ENCODE measurements at regions not wholly inside any gene's neighbourhood (a gene's known extent, or its start where the extent isn't known, plus 50 kb on each side); places are given as distances from the start of the nearest gene placed in this dataset.
"Not testable (repeated sequence)": the region's sequence is repeated elsewhere in the genome, so short reads cannot be mapped to it uniquely, and the experiment has no call there.

DNA sequence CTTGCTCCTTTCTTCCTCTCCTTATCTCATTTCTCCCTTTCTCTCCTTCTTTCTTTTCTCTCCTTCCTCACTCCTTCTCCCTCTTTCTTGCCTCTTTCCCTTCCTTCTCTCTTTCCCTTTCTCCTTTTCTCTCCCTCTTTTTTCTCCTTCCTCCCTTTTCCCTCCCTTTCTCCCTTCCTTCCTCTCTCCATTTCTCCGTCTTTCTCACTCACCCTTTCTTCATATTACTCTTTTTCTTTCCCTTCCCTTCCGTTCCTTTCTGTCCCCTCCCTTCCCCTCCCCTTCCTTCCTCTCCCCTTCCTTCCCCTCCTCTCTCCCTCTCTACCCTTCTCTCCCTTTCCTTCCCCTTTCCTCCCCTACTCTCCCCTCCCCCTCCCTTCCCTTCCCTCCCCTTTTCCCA is 240.8 kb downstream of the HS3ST3B1 start:
- DNase-seq = no peak
- H3K4me3 ChIP-seq = no peak overlapping the region
- H3K27me3 ChIP-seq = no peaks in the 10 kb centered on the region
- H3K27ac ChIP-seq = no peak overlapping the region
- H3K4me1 ChIP-seq = no peaks in the 10 kb centered on the region
- intact Hi-C loops (cut with DNase I) = no loop called here
- TF ChIP-seq, protein P1, sequence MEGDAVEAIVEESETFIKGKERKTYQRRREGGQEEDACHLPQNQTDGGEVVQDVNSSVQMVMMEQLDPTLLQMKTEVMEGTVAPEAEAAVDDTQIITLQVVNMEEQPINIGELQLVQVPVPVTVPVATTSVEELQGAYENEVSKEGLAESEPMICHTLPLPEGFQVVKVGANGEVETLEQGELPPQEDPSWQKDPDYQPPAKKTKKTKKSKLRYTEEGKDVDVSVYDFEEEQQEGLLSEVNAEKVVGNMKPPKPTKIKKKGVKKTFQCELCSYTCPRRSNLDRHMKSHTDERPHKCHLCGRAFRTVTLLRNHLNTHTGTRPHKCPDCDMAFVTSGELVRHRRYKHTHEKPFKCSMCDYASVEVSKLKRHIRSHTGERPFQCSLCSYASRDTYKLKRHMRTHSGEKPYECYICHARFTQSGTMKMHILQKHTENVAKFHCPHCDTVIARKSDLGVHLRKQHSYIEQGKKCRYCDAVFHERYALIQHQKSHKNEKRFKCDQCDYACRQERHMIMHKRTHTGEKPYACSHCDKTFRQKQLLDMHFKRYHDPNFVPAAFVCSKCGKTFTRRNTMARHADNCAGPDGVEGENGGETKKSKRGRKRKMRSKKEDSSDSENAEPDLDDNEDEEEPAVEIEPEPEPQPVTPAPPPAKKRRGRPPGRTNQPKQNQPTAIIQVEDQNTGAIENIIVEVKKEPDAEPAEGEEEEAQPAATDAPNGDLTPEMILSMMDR (IDR thresholded peaks at IDR 0.05) = no peak
- no peak for TF ChIP-seq POLR2A (IDR thresholded peaks at IDR 0.05)
- 63% methylated on average over 2 of the region's 2 CpGs for WGBS (ENCODE audit: insufficient coverage, low coverage, low lambda C conversion rate, missing lambda C conversion rate)
- no peaks in the 10 kb centered on the region for H3K9me3 ChIP-seq
- H3K36me3 ChIP-seq = no peaks in the 10 kb centered on the region
- no peak for ATAC-seq

DNA sequence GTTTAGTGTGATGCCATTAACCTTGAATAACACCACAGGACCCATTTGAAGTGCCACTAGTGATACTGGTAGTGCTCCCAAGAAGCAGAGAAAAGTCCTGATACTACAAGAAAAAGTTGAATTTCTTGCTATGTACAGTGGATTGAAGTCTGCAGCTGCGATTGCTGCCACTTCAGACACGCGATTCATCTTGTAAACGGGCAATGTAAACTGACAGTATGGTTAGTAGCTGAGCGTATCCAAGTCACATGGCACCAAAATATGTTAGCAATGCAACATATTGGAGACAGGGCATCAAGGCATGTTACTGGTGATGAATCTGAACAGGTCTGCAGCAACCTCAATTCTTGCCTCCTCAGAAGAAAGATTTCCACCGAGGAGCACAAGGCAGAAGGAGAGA is 238.9 kb downstream of the HS3ST3B1 start:
- H3K4me1 ChIP-seq = no peaks in the 10 kb centered on the region
- DNase-seq (no peak), ATAC-seq (no peak)
- H3K27ac ChIP-seq = no peak overlapping the region
- intact Hi-C loops (cut with DNase I) = no loop called here
- no peaks in the 10 kb centered on the region for H3K36me3 ChIP-seq
- WGBS (ENCODE audit: insufficient coverage, low coverage, low lambda C conversion rate, missing lambda C conversion rate) = 90% methylated on average over 6 of the region's 6 CpGs
- no peaks in the 10 kb centered on the region for H3K9me3 ChIP-seq
- H3K4me3 ChIP-seq = no peak overlapping the region
- TF ChIP-seq, protein P1 (IDR thresholded peaks at IDR 0.05) = no peak
- TF ChIP-seq POLR2A (IDR thresholded peaks at IDR 0.05) = no peak
- H3K27me3 ChIP-seq = no peaks in the 10 kb centered on the region

DNA sequence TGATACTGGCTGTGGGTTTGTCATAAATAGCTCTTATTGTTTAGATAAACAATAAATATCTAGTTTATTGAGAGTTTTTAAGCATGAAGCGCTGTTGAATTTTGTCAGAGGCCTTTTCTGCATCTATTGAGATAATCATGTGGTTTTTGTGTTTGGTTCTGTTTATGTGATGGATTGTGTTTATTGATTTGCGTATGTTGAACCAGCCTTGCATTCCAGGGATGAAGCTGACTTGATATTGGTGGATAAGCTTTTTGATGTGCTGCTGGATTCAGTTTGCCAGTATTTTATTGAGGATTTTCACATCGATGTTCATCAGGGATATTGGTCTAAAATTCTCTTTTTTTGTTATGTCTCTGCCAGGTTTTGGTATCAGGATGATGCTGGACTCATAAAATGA is 231.4 kb downstream of the HS3ST3B1 start:
- intact Hi-C loops (cut with DNase I); ATAC-seq: not testable (repeated sequence)

DNA sequence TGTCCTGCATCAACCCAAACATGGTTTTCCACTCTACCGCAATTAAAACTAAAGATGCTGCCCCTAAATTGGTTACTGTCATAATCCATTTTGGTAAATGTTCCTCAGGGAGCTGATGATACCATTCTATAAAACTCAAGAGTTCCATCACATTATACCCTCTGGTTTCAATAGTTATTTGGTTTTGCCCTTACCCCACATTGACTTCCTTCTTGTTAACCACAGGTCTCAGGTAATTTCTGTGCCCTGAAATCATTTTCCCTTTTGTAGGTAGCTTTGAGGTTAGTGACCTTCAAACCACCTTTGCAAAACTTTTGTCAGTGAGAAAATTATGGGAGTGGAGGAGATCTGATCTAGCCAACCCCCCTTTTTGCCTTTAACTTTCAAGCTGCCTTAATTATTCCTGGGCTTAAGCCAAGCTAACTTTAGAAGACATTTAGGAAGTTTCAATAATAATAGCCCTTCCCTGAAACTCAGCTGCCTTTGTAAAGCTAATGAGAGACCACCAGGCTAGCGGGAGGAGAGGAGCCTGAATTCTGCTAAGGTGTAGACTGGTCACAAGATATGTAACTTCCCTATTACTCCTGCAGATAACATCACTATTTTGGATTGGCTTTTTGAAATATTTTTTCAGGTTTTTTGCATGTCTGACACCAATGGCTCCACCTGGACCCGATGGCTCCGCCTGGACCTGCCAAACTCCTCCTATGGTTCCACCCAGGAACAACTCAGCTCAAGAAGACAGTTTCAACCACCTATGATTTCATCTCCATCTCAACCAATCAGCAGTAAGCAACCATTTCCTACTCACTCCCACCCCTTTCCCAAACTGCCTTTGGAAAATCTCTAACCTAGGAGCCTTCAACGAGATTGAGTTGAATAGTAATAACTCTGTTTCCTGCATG is 224.9 kb downstream of the HS3ST3B1 start:
- no peak for ATAC-seq
- WGBS (ENCODE audit: insufficient coverage, low coverage, low lambda C conversion rate, missing lambda C conversion rate) = 79% methylated on average over 5 of the region's 5 CpGs
- Histone ChIP-seq H3K27ac (no peak overlapping the region), H3K27me3 (no peaks in the 10 kb centered on the region), H3K36me3 (no peaks in the 10 kb centered on the region), H3K9me3 (no peaks in the 10 kb centered on the region), H3K4me1 (no peaks in the 10 kb centered on the region), H3K4me3 (no peak overlapping the region)
- TF ChIP-seq, protein P1 (IDR thresholded peaks at IDR 0.05) = no peak
- no peak for TF ChIP-seq POLR2A (IDR thresholded peaks at IDR 0.05)
- DNase-seq = no peak
- intact Hi-C loops (cut with DNase I) = no loop called here

More for the DNA sequence above, 231.4 kb downstream of the HS3ST3B1 start:
- H3K4me3 ChIP-seq, H3K36me3 ChIP-seq, H3K27ac ChIP-seq, H3K4me1 ChIP-seq, H3K9me3 ChIP-seq, H3K27me3 ChIP-seq, DNase-seq: not testable (repeated sequence)
- WGBS (ENCODE audit: insufficient coverage, low coverage, low lambda C conversion rate, missing lambda C conversion rate) = 94% methylated on average over 3 of the region's 3 CpGs

DNA sequence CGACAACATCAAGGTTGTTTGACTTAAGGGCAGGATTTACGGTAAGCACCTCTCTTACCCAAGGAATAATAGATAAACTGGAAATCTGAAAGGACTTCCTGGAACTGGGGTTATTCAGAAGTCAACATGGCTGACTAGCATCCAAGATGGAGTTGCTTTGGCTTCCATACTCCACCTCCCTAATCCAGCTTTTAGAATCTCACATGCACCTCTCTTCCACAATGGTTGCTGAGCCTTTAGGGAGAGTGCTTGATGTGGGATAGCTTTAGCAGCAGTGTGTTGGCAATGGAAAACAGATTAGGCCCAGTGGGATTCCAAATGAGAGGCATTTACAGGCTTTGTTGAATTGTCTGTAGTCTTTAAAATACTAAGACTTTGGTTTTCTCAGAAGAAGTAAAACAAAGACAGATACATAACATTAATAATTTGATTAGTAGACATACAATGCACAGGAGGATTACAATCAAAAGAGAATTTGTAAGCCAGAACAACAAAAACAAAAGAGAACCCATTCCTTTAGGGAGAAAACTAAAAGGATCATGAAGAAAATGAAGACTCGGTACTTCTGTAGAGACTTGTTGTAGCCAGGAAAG is 222.0 kb downstream of the HS3ST3B1 start:
- no peak overlapping the region for H3K4me3 ChIP-seq
- WGBS (ENCODE audit: insufficient coverage, low coverage, low lambda C conversion rate, missing lambda C conversion rate) = 92% methylated on average over 2 of the region's 3 CpGs
- ATAC-seq = no peak

DNA sequence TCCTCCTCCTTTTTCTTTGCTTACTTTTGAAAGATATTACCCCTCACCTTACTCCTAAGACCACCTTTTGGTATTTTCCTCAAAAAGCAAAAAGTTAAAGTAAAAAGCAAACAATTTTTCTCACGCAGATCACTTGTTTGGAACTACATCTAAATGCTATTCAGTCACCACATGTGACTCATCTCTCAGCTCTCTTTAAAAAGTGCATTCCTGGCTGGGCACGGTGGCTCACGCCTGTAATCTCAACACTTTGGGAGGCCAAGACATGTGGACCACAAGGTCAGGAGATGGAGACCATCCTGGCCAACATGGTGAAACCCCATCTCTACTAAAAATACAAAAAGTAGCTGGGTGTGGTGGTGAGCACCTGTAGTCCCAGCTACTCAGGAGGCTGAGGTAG is 218.0 kb downstream of the HS3ST3B1 start:
- H3K27ac ChIP-seq; DNase-seq; H3K4me3 ChIP-seq; intact Hi-C loops (cut with DNase I); H3K27me3 ChIP-seq; ATAC-seq; H3K36me3 ChIP-seq; H3K4me1 ChIP-seq; H3K9me3 ChIP-seq: not testable (repeated sequence)
- WGBS (ENCODE audit: insufficient coverage, low coverage, low lambda C conversion rate, missing lambda C conversion rate) = 76% methylated on average over 3 of the region's 3 CpGs

More for the DNA sequence above, 222.0 kb downstream of the HS3ST3B1 start:
- no peak for DNase-seq
- Histone ChIP-seq H3K36me3 (no peaks in the 10 kb centered on the region), H3K27me3 (no peaks in the 10 kb centered on the region), H3K27ac (no peak overlapping the region), H3K9me3 (no peaks in the 10 kb centered on the region), H3K4me1 (no peaks in the 10 kb centered on the region)
- TF ChIP-seq, protein P1 (IDR thresholded peaks at IDR 0.05) = no peak
- no peak for TF ChIP-seq POLR2A (IDR thresholded peaks at IDR 0.05)
- intact Hi-C loops (cut with DNase I) = no loop called here

All from right lobe of liver (tissue), 6 donors.